NCI-H1694 treated with DMSO at 0.1 percent for 48 hours (cell line): ENCODE measurements at regions not wholly inside any gene's neighbourhood (a gene's known extent, or its start where the extent isn't known, plus 50 kb on each side); places are given as distances from the start of the nearest gene placed in this dataset.
"Not testable (repeated sequence)": the region's sequence is repeated elsewhere in the genome, so short reads cannot be mapped to it uniquely, and the experiment has no call there.

Source experiments
- DNase-seq: peaks from one replicate; lab custom pipeline; 2025; lab: John Stamatoyannopoulos, UW

DNA sequence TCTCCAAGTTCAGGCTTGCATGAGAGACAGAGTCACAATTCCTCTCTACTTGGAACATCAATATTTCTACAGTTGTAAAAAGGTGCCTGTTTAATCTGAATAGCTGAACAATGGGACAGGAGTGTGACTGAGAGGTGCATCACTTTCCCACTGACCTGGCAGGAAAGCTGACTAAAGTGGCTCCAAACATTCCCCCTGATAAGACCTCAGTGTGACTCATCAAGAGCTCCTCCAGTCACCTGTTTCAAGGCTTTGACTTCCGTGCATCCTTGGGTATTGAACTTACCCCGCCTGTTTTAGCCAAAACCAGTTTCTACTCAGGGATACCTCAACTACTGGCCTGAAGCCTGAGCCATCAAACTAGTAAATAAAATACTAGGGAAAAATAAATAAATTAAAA, 453.9 kb upstream of the DDX18 start:
- no peak for DNase-seq

DNA sequence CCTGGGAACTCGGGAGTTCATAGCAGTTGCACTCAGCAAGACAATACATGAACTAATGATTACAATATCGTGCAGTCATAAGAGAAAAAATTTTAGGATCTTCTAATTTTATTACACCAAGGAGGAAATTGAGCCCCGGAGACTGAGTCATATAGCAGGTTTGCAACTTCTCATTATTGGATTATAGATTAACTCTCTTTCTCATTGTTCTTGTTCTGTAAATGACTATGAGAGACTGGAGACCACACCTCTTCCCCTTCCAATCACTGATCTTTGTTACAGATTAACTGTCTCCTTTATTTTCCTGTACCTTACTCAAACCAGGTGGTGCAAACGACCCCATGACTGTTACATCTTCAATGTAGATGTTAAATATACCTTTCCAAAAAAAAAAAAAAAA, 435.8 kb upstream of the DDX18 start:
- no peak for DNase-seq

DNA sequence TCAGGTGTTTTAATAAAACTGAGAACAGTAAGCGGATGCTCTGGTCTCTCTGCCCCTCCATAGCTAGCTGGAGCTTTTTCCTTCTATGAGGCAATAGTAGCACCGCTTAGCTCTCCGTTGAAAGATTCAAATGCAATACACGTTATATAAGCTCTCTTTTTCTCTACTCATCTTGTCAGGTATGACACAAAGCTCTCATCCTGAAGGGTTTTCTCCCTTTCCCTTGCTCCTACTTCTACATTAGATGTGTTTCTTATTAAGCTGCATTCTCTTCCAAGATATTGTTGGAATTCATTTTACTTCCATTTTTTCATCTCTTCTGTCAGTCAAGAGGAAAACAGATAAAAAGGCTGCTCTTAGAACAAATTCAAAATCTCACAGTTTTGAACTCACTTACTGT, 434.6 kb upstream of the DDX18 start:
- DNase-seq = no peak

DNA sequence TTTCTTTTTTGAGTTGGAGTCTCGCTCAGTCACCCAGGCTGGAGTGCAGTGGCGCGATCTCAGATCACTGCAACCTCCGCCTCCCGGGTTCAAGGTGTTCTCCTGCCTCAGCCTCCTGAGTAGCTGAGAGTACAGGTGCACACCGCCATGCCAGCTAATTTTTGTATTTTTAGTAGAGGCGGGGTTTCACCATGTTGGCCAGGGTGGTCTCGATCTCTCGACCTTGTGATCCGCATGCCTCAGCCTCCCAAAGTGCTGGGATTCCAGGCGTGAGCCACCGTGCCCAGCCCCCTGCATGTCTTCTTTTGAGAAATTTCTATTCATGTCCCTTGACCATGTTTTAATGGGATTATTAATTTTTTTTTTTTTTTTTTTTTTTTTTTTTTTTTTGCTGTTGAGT, 430.5 kb upstream of the DDX18 start:
- DNase-seq = not testable (repeated sequence)

DNA sequence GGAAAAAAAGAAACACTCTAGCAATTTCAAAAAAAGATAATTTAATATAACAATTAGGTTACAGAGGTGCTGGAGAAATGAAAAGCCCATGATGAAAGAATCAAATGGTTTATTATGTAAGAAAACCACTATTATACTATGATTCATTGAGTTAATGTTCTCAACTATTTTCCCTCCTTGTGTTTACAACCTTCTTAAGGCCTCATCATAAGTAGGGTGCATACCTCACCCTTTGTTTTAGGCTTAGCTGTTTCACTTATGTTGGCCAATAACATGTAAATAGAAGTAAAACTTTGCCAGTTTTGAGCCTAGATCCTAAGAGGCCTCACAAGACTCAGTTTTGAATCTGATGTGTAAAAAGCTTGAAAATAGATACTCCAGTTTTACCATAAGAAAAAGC, 418.3 kb upstream of the DDX18 start:
- DNase-seq = no peak

DNA sequence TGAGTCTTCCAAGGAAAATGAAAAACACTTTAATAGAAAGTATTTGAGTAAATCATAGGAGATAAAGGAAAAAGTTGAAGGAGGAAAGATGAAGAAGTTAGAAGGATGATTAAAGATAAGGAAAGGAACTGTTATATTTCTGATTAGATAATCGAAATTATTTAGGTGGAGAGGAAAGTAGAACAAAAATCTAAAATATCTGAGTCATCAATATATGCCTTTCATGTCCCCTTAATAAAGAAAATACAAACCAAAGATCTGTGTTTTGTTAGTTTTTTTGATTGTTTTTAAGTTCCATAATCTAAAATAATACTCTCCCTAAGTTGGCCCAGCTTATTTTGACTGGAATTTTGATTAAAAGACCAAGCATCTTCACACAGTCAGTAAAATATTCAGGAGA, 412.9 kb upstream of the DDX18 start:
- no peak for DNase-seq

DNA sequence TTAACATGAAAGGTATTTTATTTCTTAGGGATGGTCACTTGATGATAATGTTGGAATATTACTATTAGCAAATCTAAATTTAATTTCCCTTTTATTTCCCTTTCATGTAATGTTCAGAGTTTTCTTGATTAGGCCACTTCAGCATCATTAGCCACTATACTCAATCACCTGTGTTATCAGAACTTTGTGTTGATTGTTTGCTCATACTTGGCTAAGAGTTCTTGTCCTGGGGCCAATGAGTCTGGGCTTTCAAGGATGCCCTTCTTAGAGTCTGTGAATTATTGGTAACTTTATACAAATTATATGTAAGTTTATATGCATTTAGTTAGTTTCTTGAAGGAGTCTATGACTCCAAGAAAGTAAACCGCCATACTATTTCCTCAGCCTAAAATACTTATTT, 408.0 kb upstream of the DDX18 start:
- no peak for DNase-seq

DNA sequence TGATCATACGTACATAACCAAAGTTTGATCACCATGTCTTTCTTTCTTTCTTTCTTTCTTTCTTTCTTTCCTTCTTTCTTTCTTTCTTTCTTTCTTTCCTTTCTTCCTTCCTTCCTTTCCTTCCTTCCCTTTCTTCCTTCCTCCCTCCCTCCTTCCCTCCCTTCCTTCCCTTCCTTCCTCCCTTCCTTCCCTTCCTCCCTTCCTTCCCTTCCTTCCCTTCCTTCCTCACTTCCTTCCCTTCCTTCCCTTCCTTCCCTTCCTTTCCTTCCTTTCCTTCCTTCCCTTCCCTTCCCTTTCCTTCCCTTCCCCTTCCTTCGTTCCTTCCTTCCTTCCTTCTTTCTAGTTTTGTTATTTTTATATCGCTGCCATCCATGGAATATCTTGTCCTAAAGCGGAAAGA, 406.7 kb upstream of the DDX18 start:
- no peak for DNase-seq

DNA sequence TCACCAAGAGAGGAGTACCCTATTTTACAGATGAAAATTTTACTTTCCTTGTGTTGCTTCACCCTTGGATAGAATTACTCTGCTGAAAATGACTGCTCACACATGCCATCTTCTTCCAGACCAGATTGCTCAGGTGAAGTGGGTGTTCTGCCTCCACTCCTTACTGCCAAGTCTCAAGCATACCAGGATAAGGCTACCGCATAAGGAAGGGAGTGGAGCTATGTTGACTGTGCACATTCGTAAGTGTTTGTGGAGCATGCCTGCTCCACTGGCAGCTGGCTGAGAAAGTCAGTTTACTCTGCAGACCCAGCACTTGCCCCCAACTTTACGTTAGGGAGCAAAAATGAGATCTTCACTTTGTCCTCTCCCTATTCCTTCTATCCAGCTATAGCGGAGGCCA, 405.0 kb upstream of the DDX18 start:
- no peak for DNase-seq

DNA sequence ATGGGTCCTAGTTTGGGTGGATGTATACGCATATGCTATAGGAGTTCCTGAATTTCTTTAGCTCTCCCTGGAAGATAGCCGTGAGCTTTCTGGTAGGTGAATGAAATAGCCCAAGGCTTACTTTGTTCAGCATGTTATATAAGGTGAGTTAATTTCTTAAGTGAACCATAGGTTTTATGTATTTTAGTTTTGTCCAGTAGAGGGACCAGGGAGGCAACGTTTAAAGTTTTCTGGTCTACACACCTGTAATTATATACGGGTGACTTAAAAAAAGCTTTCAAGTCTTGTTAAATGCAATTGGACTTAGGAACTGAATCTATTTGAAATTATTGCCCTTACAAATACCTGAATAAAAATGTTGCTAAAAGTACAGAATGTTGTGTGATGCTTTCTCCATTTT, 402.5 kb upstream of the DDX18 start:
- DNase-seq = no peak

DNA sequence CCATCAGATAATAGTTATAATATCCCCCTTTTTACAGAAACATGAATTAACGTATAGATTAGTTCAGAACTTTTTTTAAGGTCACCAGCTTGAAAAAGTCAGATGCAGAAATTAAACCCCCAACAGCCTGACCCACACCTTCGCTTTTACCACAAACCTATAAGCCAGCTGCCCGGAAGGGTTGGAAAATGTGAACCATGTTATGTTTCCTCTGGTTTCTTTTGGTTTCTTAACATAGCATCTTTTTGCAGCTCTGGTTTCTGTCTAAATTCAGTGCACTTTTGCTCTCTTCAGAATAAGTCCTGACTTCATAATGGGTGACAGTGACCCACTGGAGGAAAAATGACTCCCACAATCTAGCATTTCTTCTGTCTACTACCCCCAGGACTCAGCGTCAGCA, 381.7 kb upstream of the DDX18 start:
- no peak for DNase-seq

DNA sequence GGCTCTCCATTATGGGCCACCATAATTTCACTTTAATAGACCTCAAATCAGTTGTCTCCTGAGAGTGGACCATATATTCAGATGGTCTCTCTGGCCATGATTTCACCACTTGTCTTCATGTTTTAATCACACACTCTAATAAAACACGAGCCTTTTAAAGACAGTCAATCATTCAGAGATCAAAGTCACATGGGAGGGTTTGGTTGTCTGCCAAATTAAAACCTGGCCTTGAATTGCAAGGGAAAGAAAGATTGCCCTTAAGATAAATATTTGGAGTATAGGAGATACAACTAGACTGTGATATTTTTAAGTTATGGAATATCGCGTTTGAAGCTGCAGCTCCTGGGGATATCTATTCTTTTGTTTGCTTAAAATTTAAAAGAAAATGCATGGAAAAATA, 377.8 kb upstream of the DDX18 start:
- no peak for DNase-seq

DNA sequence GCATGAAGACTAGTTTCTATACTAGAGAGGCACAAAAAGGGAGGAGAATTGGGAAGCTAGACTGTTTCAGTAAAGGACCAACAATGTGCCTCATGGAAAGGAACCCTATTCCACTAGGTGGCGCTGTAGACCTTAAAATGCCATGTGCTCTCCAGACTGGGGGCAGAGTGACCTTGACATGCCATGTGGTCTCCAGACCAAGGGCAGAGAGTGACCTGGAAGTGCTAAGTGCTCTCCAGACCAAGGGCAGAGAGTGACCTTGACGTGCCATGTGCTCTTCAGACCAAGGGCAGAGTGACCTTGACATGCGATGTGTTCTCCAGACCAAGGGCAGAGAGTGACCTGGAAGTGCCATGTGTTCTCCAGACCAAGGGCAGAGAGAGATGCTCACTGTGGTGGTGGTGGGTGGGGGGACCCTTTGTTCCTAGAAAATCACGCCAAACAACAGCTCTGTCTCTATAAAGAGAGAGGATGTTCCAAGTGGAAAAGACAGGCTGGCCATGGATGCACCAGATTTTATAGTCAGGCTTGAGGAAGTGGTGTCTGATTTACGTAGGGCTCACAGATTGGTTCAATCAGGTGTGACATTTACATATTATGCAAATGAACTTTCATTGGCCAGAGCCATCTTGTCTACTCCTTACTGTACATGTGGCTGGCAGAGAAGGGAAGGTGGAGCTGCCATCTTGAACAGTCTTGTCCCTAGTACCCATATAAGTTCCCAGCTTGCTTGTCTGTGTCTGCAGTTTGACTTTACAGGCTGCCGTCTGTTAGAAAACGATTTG, 344.0 kb upstream of the DDX18 start:
- DNase-seq = peak; percentile 33

DNA sequence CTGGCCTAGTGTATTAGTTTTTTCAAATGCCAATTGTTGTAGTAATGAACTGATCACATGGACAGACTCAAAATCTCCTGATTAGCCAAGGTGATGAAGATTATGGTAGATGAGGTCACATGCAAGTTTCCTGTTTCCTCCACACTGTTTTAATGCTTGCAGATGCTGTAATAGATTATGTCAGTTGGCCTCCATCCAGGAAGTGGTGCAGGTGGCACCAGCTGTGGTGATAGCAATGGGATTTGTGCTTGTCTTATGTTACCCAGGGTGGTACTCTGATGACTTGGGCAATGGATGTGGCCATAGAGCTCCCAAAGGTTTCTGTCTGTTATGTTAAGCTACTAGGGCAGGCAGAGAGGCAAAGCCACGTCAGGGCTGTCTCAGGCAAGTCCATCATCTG, 332.9 kb upstream of the DDX18 start:
- no peak for DNase-seq

DNA sequence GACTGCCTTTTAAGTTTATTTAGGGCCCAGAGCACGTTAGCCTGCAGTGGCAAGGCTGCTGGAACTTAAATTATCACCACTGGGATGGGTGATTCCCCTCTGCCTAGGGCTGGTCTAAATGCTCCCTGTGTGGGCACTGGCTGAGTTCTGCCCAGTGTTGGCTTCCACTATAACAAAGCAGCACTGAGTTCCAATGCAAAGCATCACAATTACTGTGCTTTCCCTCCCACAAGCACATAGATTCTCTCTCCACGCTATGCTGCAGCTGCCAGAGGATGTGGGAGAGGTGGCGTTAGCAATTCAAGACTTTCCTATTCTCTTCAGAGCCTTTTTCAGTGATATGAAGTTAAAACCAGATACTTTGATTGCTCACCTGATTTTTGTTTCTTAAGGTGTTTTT, 328.9 kb upstream of the DDX18 start:
- no peak for DNase-seq

DNA sequence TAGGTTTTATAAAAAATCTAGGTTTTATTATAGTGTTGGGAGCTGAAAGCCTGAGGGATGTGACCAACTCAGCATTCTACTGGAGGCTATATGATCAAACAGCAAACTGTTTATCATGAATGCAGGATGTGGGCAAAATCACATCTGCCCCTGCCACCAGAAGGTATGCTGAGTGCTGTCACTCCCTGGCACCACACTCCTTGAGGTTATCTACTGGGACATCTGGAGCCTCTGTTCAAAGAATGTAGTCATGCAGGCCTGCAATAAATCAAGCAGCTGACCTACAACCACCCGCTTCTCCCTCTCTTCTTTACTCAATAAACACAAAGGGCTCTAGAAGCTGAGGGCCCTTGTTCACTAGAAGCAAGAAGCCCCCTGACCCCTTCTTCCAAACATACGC, 328.4 kb upstream of the DDX18 start:
- DNase-seq = no peak

DNA sequence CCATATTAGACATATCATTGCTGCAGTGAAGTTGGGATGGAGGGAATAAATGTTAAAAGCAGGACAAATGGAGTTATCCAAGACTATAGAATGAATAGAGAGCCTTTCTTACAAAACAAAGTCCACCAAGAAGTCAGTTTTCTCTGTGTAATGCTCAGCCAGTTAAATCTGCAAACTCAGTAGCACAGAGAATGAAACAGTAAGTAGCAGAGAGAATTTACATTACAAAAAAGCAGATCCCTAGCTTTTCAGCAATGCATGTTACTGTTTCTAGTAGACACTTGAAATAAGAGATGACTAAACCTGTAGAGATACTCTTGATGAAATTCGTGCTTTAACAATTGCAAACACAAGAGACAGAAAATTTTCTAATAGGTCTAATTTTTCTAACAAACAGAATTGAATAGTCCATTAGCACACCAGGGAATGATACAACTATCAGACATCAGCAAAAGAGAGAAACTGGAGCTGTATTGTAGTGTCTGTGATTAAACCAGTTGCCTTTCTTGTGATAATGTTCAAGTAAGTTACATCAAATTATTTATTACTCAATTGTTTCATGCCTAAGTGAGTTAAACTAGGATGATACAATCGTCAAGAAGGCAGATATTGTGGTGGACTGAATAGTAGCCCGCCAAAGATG, 322.2 kb upstream of the DDX18 start:
- DNase-seq = no peak

DNA sequence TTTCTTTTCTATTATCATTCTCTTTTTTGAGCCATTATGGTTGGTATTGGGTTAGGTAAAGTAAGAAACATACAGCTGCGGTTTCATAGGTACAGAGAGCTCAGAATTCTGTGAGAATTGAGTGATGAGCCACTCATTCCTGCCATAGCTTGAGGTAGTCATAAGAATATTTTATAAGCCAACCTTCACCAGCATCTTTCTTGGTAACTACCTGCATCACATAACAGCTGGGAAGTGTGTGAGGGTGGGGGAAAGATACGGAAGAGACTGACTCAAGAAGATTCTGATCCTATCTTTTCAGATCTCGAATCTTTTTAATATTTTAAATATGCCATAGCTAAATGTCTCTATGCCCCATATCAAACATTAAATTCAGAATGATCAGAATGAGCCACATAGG, 313.8 kb upstream of the DDX18 start:
- no peak for DNase-seq

DNA sequence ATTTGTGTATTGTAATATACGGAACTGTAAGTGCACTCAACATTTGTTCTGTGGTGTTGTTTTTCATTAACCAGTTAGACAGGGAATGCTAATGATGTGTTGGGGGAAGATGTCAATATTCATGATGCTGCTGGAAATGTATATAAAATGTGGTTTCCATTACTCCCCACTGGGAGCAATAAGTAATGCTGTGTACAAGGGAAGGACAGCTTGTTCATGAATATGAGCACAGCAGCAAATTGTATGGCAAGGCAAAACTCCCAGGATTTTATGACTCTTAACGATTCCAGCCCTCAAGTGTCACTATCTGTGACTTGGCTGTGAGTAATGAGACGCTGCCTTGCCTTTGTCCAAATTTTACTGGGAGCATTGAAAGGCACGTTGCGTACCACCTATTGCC, 312.4 kb upstream of the DDX18 start:
- DNase-seq = no peak

DNA sequence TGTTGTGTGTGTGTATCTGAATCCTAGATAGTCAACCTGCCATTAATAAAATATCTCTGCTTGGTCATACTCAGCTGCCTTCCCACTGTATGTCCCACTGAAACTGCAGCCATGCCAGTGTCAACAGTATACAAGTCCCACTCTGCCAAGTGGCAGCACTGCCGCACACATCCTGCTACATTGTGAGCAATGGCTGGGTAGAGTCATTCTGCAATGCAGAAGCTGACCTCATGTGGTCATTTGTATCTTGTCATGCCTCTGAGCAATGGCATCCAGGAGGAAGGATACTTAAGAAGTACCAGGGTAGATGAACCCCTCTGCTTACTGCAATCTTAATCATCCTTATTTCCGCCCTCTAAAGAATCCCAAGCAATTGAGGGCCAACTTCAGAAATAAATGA, 302.2 kb upstream of the DDX18 start:
- no peak for DNase-seq

DNA sequence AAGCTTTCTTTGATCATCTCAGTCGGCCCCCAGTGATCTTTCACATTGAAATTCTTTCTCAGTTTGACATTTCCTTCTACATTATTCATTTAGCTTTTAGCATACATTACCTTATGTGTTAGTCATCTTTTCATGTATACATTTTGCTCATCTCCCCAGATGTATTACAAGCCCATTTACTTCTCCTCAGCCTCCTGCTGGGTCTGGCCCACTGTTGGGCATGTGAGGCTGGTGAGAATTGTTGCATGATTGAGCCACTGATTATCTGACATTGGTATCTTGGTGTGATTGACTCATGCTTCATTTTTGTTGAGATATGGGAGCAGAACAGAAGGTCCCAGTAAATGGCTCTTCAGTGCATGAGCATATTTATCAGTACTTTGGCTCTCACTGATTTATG, 300.1 kb upstream of the DDX18 start:
- no peak for DNase-seq

DNA sequence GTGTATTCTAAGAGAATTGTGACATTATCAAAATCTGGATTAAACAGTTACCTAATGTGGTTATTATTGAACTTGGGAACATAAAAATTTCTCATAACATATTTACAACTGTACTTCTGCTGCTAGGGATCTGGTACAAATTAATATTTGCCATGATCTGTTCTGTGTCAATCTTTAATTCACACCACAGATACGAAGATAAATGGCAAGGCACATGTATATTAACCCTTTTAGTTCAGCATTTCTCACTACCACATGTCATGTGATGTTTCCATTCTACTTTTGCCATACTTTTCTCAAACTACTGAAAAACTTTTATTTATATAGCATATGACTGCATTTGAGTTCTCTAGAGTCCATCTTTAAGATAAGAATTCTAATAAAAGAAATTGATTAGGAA, 295.3 kb upstream of the DDX18 start:
- no peak for DNase-seq

DNA sequence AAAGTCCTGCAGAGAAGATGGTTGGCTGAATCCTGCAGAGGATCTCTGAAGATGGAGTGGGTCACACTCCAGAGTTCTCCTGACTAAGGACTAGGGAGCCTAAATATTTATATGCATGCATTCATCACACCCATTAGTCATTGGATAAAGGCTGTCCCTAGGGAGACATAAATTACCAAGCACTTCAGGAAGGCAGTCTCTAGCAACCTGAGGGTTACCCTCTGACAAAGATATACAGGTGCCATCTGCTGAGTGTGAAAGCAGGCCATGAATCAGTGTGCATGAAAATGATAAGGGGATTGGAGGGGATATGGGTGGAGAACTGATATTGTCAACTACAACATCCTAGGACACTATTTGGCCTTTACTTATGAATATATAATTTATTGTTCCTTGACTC, 294.8 kb upstream of the DDX18 start:
- DNase-seq = no peak

DNA sequence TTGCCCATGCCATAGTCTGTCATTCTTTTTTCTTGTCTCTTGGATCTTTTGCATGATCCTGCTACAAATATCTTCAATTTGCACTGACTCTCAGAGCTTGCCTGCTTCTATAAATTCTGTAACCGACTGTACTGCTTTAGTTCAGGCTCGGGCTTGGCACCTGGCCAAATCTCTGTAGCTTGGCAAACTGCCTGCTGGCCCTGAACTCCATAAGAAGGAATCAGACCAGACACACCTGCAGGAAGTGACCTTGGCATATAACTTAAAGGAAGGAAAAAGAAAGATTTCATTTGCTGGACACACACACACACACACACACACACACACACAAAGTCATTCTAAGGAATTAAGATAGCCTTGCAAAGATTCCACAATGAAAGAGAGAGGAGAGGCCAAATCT, 291.2 kb upstream of the DDX18 start:
- DNase-seq = no peak
